GM18868 (cell line): ENCODE measurements at regions not wholly inside any gene's neighbourhood (a gene's known extent, or its start where the extent isn't known, plus 50 kb on each side); places are given as distances from the start of the nearest gene placed in this dataset.

Experiments used
- ATAC-seq: cut with Tn5 transposase; IDR thresholded peaks from one replicate; pipeline ENCODE4 v1.9.1; 2021; ENCODE audit warnings: mild to moderate bottlenecking, moderate library complexity; ENCODE audit not compliant: unreplicated experiment

DNA sequence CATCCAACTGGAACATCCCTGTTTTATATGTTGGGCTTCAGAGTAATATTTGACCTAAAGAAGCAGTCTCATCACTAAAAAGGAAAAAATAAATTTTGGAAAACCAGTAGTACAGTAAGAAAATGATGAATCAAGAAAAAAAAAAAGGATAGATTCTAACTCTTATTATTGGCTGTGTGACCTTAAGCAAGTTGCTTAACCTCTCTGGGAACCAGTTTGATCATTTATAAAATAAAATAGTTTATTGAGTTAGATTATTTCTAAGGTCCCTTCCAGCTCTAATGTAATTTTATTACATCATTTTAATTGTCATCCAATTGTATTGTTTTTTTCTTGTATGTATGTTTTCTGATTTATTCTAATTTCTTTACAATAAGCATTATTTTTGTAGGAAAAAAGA is 127.0 kb downstream of the PRELID2 start:
- no peak for ATAC-seq

GRCh38 chr5:145704724-145705123 is 130.4 kb downstream of the PRELID2 start:
- no peak for ATAC-seq

DNA sequence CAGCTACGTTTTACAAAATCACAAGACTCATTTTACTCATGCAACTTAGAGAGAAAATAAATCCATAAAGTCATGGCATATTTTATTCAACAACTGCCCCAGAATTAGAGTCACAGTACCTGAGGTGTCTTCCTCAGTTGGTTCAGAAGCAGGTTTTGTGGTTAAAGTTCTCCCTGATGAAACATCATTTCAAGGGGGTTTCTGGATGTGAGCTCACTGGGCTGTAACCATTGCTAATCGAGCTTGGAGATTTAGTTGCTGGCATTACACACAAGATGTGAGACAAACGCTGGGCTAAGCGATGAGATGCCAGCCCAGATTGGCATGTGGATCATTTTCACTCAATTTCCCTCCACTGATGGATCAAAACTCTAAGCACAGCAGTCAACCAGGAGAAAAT is 131.3 kb downstream of the PRELID2 start:
- no peak for ATAC-seq

DNA sequence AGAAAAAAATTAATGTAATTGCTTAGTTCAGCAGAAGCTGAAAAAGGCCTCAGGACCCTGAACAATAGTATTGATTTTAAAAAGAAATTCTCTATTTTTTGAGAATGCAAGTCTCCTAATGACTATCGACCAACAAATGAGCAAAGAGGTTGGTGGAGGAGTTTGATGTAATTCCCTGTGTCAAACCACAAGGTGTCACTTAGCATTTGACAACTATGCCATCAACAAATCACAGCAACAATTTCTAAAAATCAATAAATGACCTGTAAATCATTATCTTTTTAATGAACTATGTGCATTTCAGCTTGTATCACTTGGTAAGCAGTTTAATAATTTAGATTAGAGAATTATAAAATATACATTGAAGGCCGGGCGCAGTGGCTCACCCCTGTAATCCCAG is 133.7 kb downstream of the PRELID2 start:
- no peak for ATAC-seq

DNA sequence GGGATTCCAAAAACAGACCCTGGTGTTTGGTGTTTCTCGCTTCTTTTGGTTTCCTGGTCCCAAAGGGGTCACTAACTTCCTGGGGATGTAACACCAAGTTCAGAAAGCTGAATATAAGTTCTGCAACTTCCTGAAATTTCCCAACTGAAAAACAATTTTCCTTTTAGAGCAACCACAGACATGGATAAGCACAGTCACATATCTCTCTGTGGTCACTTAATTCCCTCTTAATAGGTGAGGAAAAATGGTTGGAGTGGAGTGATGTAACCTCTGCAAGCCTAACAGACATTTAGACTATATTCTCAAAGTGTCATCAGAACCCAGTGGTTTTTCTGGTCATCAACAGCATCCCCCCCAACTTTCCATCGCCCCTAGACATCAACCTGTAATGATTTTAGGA is 135.3 kb downstream of the PRELID2 start:
- no peak for ATAC-seq

DNA sequence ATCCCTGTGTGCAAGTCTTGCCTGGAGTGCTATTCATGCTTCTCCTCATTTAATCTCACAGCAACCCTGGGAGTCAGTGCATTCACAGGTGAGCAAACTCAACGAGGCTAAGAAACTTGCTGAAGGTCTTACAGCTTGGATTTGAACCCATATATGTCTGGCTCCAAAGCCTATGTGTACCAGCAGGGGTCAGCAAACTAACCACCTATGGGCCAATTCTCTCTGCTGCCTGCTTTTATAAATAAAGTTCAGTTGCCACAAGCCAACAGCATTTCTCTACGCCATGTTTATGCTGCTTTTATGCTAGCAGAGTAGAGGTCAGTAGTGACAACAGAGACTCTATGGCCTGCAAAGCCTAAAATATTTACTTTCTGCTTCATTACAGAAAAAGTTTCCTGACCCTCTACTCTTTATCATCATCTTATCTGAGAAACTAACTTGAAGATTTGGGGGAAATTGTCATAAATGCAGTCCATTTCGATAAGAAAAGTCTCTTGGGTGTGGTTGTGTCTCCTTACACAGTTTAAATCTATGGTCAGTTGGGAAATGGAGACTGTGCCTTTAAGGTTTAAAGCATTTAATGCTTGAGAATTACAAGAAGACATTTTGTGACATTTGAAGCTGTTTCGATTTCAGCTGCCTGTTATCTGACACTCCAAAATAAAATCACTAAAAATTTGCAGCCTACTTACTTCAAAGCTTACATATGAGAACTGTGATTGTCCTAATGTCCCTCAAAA is 137.7 kb downstream of the PRELID2 start:
- peak; percentile 88 for ATAC-seq

GRCh38 chr5:145689235-145689634 is 145.9 kb downstream of the PRELID2 start:
- ATAC-seq, result peak; percentile 86

- ATAC-seq, result no peak
These were observed 147.2 kb downstream of the PRELID2 start for GRCh38 chr5:145687943-145688342.

- no peak for ATAC-seq
These were observed 149.7 kb downstream of the PRELID2 start for GRCh38 chr5:145685417-145685816.

DNA sequence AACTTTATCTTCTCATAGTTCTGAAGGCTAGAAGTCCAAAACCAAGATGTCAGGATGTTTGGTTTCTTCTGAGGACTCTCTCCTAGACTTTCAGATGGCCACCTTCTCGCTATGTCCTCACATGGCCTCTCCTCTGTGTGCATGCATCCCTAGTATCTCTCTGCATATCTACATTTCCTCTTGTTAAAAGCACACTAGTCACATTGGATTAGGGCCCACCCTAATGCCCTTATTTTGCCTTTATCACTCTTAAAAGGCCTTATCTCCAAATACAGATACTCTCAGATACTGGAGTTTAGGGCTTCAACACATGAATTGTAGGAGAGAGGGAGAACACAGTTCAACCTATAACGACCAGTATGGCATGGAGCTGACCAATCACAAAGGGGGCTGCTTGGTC is 151.7 kb downstream of the PRELID2 start:
- ATAC-seq, result no peak

DNA sequence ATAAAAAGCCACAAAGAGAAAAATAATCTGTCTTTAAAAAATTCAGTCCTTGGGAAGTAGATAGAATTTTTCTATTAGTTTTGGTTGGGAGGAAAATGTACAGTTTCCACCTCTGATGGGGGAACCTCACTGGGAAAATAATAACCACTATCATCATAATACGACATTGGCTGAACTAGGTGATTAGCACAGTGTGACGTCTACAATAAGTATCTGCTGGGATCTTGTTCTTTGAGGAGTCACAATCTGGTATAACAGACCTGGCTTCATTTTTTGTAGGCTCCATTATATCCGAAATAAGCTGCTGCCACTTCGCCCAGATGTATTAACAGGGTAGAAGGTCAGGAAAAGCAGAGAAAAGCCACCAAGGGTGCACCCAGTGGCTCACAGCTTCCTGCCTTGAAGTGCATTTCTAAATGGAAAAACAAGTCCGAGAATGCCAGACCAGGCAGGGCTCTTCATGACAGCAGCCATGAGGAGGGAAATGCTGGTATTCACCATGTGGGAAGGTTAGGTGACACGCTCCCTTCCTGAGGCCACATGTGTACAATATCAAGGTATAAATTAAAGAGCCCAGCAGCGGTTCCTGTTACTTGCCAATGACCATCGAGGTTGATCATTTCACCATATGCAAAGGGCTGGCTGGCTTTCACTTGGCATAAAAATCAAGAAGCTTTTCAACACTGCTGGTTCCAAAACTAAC is 152.8 kb downstream of the PRELID2 start:
- ATAC-seq, result no peak

- ATAC-seq, result peak; percentile 99
These were observed 153.5 kb downstream of the PRELID2 start for GRCh38 chr5:145681686-145682085.

- no peak for ATAC-seq
These were observed 153.9 kb downstream of the PRELID2 start for GRCh38 chr5:145681216-145681615.

GRCh38 chr5:145680767-145681166 is 154.4 kb downstream of the PRELID2 start:
- ATAC-seq, result no peak

DNA sequence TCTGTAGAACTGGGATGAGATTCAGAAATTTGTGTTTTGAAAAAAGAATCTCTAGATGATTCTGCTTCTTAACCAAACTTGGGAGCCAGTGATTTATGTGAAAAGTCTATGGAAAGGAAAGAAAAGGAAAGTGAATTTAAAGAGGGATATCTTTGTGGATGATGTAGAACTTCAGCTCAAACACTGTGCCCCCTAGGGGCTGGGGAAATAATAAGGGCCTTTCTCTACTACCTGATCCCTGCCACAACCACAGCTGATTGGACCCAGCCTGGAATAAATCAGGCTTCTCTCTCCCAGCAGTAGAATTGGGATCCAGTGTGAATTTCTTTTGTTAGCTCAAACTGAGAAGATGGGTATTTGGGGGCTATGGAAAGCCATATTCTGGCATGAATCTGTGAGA is 155.0 kb downstream of the PRELID2 start:
- no peak for ATAC-seq

- ATAC-seq, result no peak
These were observed 156.9 kb downstream of the PRELID2 start for GRCh38 chr5:145678255-145678654.

- ATAC-seq, result no peak
These were observed 161.4 kb downstream of the PRELID2 start for GRCh38 chr5:145673786-145674185.

DNA sequence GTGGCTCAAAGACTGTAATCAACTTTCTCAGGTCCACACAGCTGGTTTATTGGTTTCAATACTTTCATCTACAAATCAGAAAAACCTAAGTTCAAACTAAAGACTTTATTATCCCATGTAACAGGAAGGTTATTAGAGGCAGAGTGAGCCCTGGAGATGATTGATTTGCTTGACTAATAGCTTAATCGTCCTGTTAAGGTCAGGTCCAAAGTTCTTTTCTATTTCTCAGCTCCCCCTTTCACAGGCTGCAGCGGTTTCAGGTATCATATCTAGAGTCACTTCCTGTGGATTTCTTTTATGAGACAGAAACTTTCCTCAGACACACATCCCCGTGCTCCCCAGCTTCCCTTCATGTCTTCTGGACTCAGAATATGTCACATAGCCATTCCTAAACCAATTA is 166.4 kb downstream of the PRELID2 start:
- ATAC-seq, result no peak

- ATAC-seq, result no peak
These were observed 167.4 kb downstream of the PRELID2 start for GRCh38 chr5:145667742-145668141.

DNA sequence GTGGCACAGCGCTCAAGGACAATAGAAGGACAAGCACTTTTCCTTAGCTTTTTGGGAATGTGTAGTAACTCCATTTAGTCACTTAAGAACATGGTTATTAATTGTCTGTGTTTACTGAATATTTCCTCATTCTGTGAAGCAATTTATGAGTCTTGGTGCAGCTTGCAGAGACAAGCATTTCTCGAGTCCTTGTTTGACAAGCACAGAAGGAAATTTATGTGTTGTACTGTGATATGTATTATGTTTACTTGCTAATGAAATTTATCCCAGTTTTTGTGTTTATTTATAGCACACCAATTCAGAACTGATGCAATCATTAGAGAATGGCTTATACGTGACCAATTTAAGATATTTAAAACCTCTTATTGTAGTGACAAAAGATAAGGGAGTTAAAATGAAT is 168.6 kb downstream of the PRELID2 start:
- no peak for ATAC-seq

- ATAC-seq, result no peak
These were observed 173.2 kb downstream of the PRELID2 start for GRCh38 chr5:145661737-145662485.
